ENCODE measurements at regions not wholly inside any gene's neighbourhood (a gene's known extent, or its start where the extent isn't known, plus 50 kb on each side); places are given as distances from the start of the nearest gene placed in this dataset.
"Not testable (repeated sequence)": the region's sequence is repeated elsewhere in the genome, so short reads cannot be mapped to it uniquely, and the experiment has no call there.

GRCh38 chr14:104481323-104481722 lies 98.2 kb upstream of the C14orf180 start:
- no peak for TF ChIP-seq ZFX (IDR thresholded peaks at IDR 0.05; ENCODE audit: borderline replicate concordance)
- TF ChIP-seq CTCF (IDR thresholded peaks at IDR 0.05): no peak
- H3K27ac ChIP-seq: no peak overlapping the region

GRCh38 chr14:104482017-104482416 lies 97.5 kb upstream of the C14orf180 start:
- not testable (repeated sequence) for H3K27ac ChIP-seq

GRCh38 chr14:104486222-104486923 lies 93.2 kb upstream of the C14orf180 start:
- TF ChIP-seq ZFX (IDR thresholded peaks at IDR 0.05; ENCODE audit: borderline replicate concordance) (no peak), CTCF (IDR thresholded peaks at IDR 0.05) (no peak)
- no peak overlapping the region for H3K27ac ChIP-seq

GRCh38 chr14:104494483-104494882 lies 85.1 kb upstream of the C14orf180 start:
- TF ChIP-seq ZFX (IDR thresholded peaks at IDR 0.05; ENCODE audit: borderline replicate concordance): no peak
- no peak for TF ChIP-seq CTCF (IDR thresholded peaks at IDR 0.05)
- H3K27ac ChIP-seq: no peak overlapping the region

- H3K27ac ChIP-seq: no peak overlapping the region
- no peak for TF ChIP-seq ZFX (IDR thresholded peaks at IDR 0.05; ENCODE audit: borderline replicate concordance)
- no peak for TF ChIP-seq CTCF (IDR thresholded peaks at IDR 0.05)
Observed at GRCh38 chr14:104496095-104496494, 83.5 kb upstream of the C14orf180 start.

- no peak overlapping the region for H3K27ac ChIP-seq
Observed at GRCh38 chr14:104499784-104500760, 79.5 kb upstream of the C14orf180 start.

GRCh38 chr14:104502060-104502459 lies 77.5 kb upstream of the C14orf180 start:
- no peak overlapping the region for H3K27ac ChIP-seq
- no peak for TF ChIP-seq CTCF (IDR thresholded peaks at IDR 0.05)
- no peak for TF ChIP-seq ZFX (IDR thresholded peaks at IDR 0.05; ENCODE audit: borderline replicate concordance)

More at GRCh38 chr14:104499784-104500760, 79.5 kb upstream of the C14orf180 start:
- no peak for TF ChIP-seq ZFX (IDR thresholded peaks at IDR 0.05; ENCODE audit: borderline replicate concordance)
- no peak for TF ChIP-seq CTCF (IDR thresholded peaks at IDR 0.05)

Measured in 22Rv1 (cell line).